ENCODE measurements at regions not wholly inside any gene's neighbourhood (a gene's known extent, or its start where the extent isn't known, plus 50 kb on each side); places are given as distances from the start of the nearest gene placed in this dataset.
"Not testable (repeated sequence)": the region's sequence is repeated elsewhere in the genome, so short reads cannot be mapped to it uniquely, and the experiment has no call there.

GRCh38 chr7:67364441-67365017 lies 367.9 kb downstream of the TYW1 start:
- Mint-ChIP-seq H3K36me3 (ENCODE audit: low read depth, unreplicated experiment) (peaks cover 3% of the 10 kb centered on the region), H3K27ac (ENCODE audit: unreplicated experiment) (no peak overlapping the region), H3K4me1 (ENCODE audit: unreplicated experiment) (no peaks in the 10 kb centered on the region), H3K4me3 (ENCODE audit: unreplicated experiment) (no peak overlapping the region), H3K27me3 (ENCODE audit: unreplicated experiment) (peaks cover 8% of the 10 kb centered on the region), H3K9me3 (ENCODE audit: unreplicated experiment) (peaks cover 5% of the 10 kb centered on the region)
- peak; percentile 5 for DNase-seq (ENCODE audit: low spot score)
- TF ChIP-seq CTCF (IDR thresholded peaks at IDR 0.05; ENCODE audit: unreplicated experiment): no peak

GRCh38 chr7:67371429-67372305 lies 375.0 kb downstream of the TYW1 start:
- TF ChIP-seq CTCF (IDR thresholded peaks at IDR 0.05; ENCODE audit: unreplicated experiment): peak; percentile 75
- DNase-seq (ENCODE audit: low spot score): peak; percentile 84
- H3K36me3 Mint-ChIP-seq (ENCODE audit: low read depth, unreplicated experiment): peaks cover 5% of the 10 kb centered on the region
- no peak overlapping the region for H3K4me3 Mint-ChIP-seq (ENCODE audit: unreplicated experiment)
- H3K9me3 Mint-ChIP-seq (ENCODE audit: unreplicated experiment): peaks cover 18% of the 10 kb centered on the region
- no peak overlapping the region for H3K27ac Mint-ChIP-seq (ENCODE audit: unreplicated experiment)
- H3K4me1 Mint-ChIP-seq (ENCODE audit: unreplicated experiment): no peaks in the 10 kb centered on the region
- peaks cover 8% of the 10 kb centered on the region for H3K27me3 Mint-ChIP-seq (ENCODE audit: unreplicated experiment)

GRCh38 chr7:67373389-67373788 lies 376.8 kb downstream of the TYW1 start:
- H3K27ac Mint-ChIP-seq (ENCODE audit: unreplicated experiment); H3K27me3 Mint-ChIP-seq (ENCODE audit: unreplicated experiment); DNase-seq (ENCODE audit: low spot score); H3K4me3 Mint-ChIP-seq (ENCODE audit: unreplicated experiment); H3K36me3 Mint-ChIP-seq (ENCODE audit: low read depth, unreplicated experiment); H3K4me1 Mint-ChIP-seq (ENCODE audit: unreplicated experiment): not testable (repeated sequence)
- H3K9me3 Mint-ChIP-seq (ENCODE audit: unreplicated experiment): peaks cover 13% of the 10 kb centered on the region

GRCh38 chr7:67375427-67375826 lies 378.8 kb downstream of the TYW1 start:
- TF ChIP-seq CTCF (IDR thresholded peaks at IDR 0.05; ENCODE audit: unreplicated experiment): no peak
- H3K36me3 Mint-ChIP-seq (ENCODE audit: low read depth, unreplicated experiment): peaks cover 5% of the 10 kb centered on the region
- H3K4me1 Mint-ChIP-seq (ENCODE audit: unreplicated experiment): no peaks in the 10 kb centered on the region
- H3K27ac Mint-ChIP-seq (ENCODE audit: unreplicated experiment): no peak overlapping the region
- peaks cover 3% of the 10 kb centered on the region for H3K27me3 Mint-ChIP-seq (ENCODE audit: unreplicated experiment)
- H3K4me3 Mint-ChIP-seq (ENCODE audit: unreplicated experiment): no peak overlapping the region
- peaks cover 17% of the 10 kb centered on the region for H3K9me3 Mint-ChIP-seq (ENCODE audit: unreplicated experiment)
- DNase-seq (ENCODE audit: low spot score): no peak

GRCh38 chr7:67377939-67378862 lies 381.6 kb downstream of the TYW1 start:
- no peak overlapping the region for H3K27ac Mint-ChIP-seq (ENCODE audit: unreplicated experiment)
- H3K4me1 Mint-ChIP-seq (ENCODE audit: unreplicated experiment): no peaks in the 10 kb centered on the region
- peaks cover 5% of the 10 kb centered on the region for H3K36me3 Mint-ChIP-seq (ENCODE audit: low read depth, unreplicated experiment)
- peaks cover 17% of the 10 kb centered on the region for H3K9me3 Mint-ChIP-seq (ENCODE audit: unreplicated experiment)
- DNase-seq (ENCODE audit: low spot score): peak; percentile 71
- H3K27me3 Mint-ChIP-seq (ENCODE audit: unreplicated experiment): peaks cover 2% of the 10 kb centered on the region
- no peak overlapping the region for H3K4me3 Mint-ChIP-seq (ENCODE audit: unreplicated experiment)
- TF ChIP-seq CTCF (IDR thresholded peaks at IDR 0.05; ENCODE audit: unreplicated experiment): peak; percentile 71
